ENCODE measurements at regions not wholly inside any gene's neighbourhood (a gene's known extent, or its start where the extent isn't known, plus 50 kb on each side); places are given as distances from the start of the nearest gene placed in this dataset.

DNA sequence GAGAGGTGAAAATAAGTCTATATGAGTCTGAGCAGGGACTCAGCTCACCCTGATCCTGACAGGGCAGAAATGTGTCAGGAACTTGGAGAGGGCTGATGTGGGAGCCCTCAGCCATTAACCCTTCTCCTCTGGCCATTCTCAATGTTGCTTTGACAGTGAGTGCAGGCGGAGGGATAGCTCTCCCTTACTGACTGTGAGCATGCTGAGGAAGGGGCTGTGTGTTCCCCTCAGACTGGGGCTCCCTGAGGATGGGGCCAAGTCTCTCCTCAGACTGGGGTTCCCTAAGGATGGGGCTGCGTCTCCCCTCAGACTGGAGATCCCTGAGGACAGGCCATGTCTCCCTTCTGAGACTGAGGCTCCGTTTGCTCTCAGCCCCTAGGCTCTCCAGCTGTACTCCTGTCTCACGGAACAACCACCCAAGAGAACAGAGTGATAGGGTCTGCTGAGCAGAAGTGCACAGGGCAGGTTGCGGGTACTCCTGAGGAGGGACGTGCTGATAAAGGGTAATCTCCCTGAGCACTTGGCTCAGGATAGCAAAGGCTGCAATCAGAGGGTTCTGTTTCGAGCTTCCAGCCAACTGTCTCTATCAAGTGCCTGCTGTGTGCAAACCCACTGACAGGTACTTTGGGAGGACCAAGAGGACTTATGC is 141.0 kb downstream of the MRPL14 start:
- TF ChIP-seq EP300 (IDR thresholded peaks at IDR 0.05): no peak
- TF ChIP-seq, protein P1, sequence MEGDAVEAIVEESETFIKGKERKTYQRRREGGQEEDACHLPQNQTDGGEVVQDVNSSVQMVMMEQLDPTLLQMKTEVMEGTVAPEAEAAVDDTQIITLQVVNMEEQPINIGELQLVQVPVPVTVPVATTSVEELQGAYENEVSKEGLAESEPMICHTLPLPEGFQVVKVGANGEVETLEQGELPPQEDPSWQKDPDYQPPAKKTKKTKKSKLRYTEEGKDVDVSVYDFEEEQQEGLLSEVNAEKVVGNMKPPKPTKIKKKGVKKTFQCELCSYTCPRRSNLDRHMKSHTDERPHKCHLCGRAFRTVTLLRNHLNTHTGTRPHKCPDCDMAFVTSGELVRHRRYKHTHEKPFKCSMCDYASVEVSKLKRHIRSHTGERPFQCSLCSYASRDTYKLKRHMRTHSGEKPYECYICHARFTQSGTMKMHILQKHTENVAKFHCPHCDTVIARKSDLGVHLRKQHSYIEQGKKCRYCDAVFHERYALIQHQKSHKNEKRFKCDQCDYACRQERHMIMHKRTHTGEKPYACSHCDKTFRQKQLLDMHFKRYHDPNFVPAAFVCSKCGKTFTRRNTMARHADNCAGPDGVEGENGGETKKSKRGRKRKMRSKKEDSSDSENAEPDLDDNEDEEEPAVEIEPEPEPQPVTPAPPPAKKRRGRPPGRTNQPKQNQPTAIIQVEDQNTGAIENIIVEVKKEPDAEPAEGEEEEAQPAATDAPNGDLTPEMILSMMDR (IDR thresholded peaks at IDR 0.05): no peak
